Immature natural killer cell (primary cell): ENCODE measurements at regions not wholly inside any gene's neighbourhood (a gene's known extent, or its start where the extent isn't known, plus 50 kb on each side); places are given as distances from the start of the nearest gene placed in this dataset.
"Not testable (repeated sequence)": the region's sequence is repeated elsewhere in the genome, so short reads cannot be mapped to it uniquely, and the experiment has no call there.

Source experiments
- DNase-seq, 3 donors: peaks; one replicate each; pipeline ENCODE4 v3.0.0; 2022; ENCODE audit warnings: mixed read lengths in 1 of 3
- H3K27ac Mint-ChIP-seq, 6 donors: one replicate each; pipeline ENCODE4 v1.8.0; 2020; ENCODE audit warnings: mixed read lengths in 6 of 6, mild to moderate bottlenecking in 5 of 6, inconsistent platforms in 4 of 6, moderate library complexity in 3 of 6
- H3K27me3 Mint-ChIP-seq, 3 donors: one replicate each; pipeline ENCODE4 v1.8.0; 2020 to 2021; ENCODE audit warnings: low read depth in 3 of 3, mild to moderate bottlenecking in 3 of 3, mixed read lengths in 3 of 3, moderate library complexity in 3 of 3, inconsistent platforms in 1 of 3
- H3K36me3 Mint-ChIP-seq, 3 donors: one replicate each; pipeline ENCODE4 v1.8.0; 2020; ENCODE audit warnings: mixed read lengths in 3 of 3, inconsistent platforms in 2 of 3, mild to moderate bottlenecking in 2 of 3
- H3K4me1 Mint-ChIP-seq, 2 donors: one replicate each; pipeline ENCODE4 v1.8.0; 2020; ENCODE audit warnings: inconsistent platforms in 2 of 2, mild to moderate bottlenecking in 2 of 2, mixed read lengths in 2 of 2, moderate library complexity in 1 of 2
- H3K4me3 Mint-ChIP-seq, 5 donors: one replicate each; pipeline ENCODE4 v1.8.0; 2020; ENCODE audit warnings: mild to moderate bottlenecking in 5 of 5, mixed read lengths in 5 of 5, inconsistent platforms in 3 of 5, moderate library complexity in 3 of 5
- H3K9me3 Mint-ChIP-seq, 6 donors: one replicate each; pipeline ENCODE4 v1.8.0; 2020; ENCODE audit warnings: mild to moderate bottlenecking in 6 of 6, mixed read lengths in 6 of 6, inconsistent platforms in 4 of 6, moderate library complexity in 3 of 6

DNA sequence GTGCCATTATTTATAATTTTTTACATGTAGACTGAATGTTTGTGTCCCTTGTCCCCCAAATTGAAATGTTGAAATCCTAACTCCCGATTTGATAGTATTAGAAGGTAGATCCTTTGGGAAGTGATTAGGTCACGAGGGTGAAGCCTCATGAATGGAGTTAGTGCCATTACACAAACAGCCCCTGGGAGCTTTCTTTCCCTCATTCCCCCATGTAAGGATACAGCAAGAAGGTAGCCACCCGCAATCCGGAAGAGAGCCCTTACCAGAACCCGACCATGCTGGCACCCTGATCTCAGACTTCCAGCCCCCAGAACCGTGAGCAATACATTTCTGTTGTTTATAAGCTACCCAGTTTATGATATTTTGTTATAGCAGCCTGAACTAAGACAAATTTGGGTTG, 143.2 kb downstream of the NPIPB5 start:
- no peaks in the 10 kb centered on the region for H3K9me3 Mint-ChIP-seq
- H3K4me3 Mint-ChIP-seq, result no peak overlapping the region
- peaks cover 0 to 7% (median 7%) of the 10 kb centered on the region in 3 donors for H3K27me3 Mint-ChIP-seq
- DNase-seq, result no peak
- H3K36me3 Mint-ChIP-seq, result no peaks in the 10 kb centered on the region
- H3K4me1 Mint-ChIP-seq, result no peaks in the 10 kb centered on the region
- H3K27ac Mint-ChIP-seq, result no peak overlapping the region

DNA sequence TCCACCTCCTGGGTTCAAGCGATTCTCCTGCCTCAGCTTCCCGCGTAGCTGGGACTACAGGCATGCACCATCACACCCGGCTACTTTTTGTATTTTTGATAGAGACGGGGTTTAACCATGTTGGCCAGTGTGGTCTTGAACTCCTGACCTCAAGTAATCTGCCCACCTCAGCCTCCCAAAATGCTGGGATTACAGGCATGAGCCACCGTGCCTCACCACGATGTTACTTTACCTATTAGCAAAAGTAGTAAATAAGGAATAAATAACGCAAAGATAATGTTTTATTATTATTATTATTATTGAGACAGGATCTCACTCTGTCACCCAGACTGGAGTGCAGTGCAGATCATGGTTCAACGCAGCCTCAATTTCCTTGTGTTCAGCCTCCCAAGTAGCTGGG, 145.9 kb downstream of the NPIPB5 start:
- not testable (repeated sequence) for H3K27ac Mint-ChIP-seq, H3K27me3 Mint-ChIP-seq, H3K4me3 Mint-ChIP-seq, H3K4me1 Mint-ChIP-seq, H3K9me3 Mint-ChIP-seq, H3K36me3 Mint-ChIP-seq, DNase-seq

GRCh38 chr16:22659933-22660332, 149.2 kb downstream of the NPIPB5 start:
- H3K9me3 Mint-ChIP-seq, result no peaks in the 10 kb centered on the region
- no peak overlapping the region for H3K27ac Mint-ChIP-seq
- DNase-seq, result no peak
- H3K36me3 Mint-ChIP-seq, result no peaks in the 10 kb centered on the region
- H3K4me1 Mint-ChIP-seq, result no peaks in the 10 kb centered on the region
- no peak overlapping the region for H3K4me3 Mint-ChIP-seq
- peaks cover 0 to 4% (median 0%) of the 10 kb centered on the region in 3 donors for H3K27me3 Mint-ChIP-seq

- no peak for DNase-seq
- Mint-ChIP-seq H3K4me1 (no peaks in the 10 kb centered on the region), H3K4me3 (no peak overlapping the region), H3K27ac (no peak overlapping the region), H3K27me3 (peaks cover 0 to 4% (median 0%) of the 10 kb centered on the region in 3 donors), H3K9me3 (no peaks in the 10 kb centered on the region), H3K36me3 (no peaks in the 10 kb centered on the region)
These were observed 149.9 kb downstream of the NPIPB5 start for GRCh38 chr16:22660441-22661160.

GRCh38 chr16:22661161-22661647, 150.5 kb downstream of the NPIPB5 start:
- Mint-ChIP-seq H3K36me3 (no peaks in the 10 kb centered on the region), H3K9me3 (no peaks in the 10 kb centered on the region), H3K4me1 (no peaks in the 10 kb centered on the region), H3K27ac (no peak overlapping the region), H3K4me3 (no peak overlapping the region), H3K27me3 (peaks cover 0 to 3% (median 0%) of the 10 kb centered on the region in 3 donors)
- no peak for DNase-seq

- H3K4me1 Mint-ChIP-seq, H3K36me3 Mint-ChIP-seq, H3K9me3 Mint-ChIP-seq, H3K4me3 Mint-ChIP-seq, H3K27me3 Mint-ChIP-seq, H3K27ac Mint-ChIP-seq, DNase-seq: not testable (repeated sequence)
These were observed 151.0 kb upstream of the HS3ST2 start for GRCh38 chr16:22662958-22663357.

GRCh38 chr16:22663389-22664064, 150.4 kb upstream of the HS3ST2 start:
- Mint-ChIP-seq H3K27ac (no peak overlapping the region), H3K36me3 (no peaks in the 10 kb centered on the region), H3K9me3 (no peaks in the 10 kb centered on the region), H3K4me1 (no peaks in the 10 kb centered on the region), H3K4me3 (no peak overlapping the region), H3K27me3 (no peaks in the 10 kb centered on the region)
- no peak for DNase-seq

DNA sequence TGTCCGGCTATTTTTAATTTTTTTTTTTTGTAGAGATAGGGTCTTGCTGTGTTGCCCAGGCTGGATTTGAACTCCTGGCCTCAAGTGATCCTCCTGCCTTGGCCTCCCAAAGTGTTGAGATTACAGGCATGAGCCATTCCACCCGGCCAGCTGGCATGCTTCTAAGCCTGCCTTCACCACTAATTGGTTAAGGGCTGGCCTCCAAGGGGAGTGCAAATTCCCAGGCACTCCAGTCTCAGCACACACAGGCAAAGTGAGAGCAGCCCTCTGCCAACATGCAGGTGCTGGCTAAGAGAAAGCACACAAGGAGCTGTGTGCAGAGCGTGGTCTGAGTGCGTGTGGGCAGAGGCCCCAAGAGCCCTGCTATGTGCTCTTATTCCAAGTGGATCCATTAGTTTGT, 149.8 kb upstream of the HS3ST2 start:
- Mint-ChIP-seq H3K4me1 (no peaks in the 10 kb centered on the region), H3K27me3 (no peaks in the 10 kb centered on the region), H3K9me3 (no peaks in the 10 kb centered on the region), H3K4me3 (no peak overlapping the region), H3K27ac (no peak overlapping the region), H3K36me3 (no peaks in the 10 kb centered on the region)
- DNase-seq, result no peak

- Mint-ChIP-seq H3K9me3 (no peaks in the 10 kb centered on the region), H3K36me3 (no peaks in the 10 kb centered on the region), H3K27ac (no peak overlapping the region), H3K4me1 (no peaks in the 10 kb centered on the region), H3K27me3 (no peaks in the 10 kb centered on the region), H3K4me3 (no peak overlapping the region)
- no peak for DNase-seq
These were observed 149.4 kb upstream of the HS3ST2 start for GRCh38 chr16:22664561-22664997.

DNA sequence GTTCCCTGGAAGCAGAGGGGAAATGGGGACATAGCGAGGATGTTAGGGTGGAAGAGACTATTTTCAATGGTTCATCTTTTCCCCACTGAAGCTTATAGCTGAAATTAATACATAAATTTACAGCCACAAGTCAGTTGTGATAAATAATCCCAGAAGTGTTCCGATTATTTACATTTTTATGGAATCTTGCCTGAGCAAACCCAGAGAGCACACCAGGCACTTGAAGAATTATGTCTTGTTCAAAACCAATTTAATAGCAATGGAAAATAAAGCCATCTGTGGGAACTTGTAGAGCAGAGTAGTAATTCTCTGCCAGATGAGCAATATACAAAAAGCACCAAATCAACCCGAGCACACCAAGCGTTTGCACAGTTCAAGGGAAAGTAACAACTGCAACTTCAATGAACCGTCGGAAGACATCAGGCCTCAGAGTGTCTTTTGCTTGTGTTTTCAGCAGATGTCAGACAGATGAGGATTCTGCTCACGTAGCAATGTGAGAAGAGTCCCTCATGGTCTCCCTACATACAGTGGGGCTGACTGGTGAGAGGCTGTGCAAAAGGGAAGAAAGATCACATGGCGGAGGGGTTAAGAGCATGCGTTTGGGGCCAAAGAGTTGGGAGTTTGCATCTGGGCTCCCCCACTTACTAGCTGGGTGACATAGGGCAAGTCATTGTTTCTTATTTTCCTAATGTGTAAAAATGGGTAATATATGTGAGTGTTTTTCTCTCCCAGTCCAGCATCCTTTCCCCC, 148.7 kb upstream of the HS3ST2 start:
- H3K27ac Mint-ChIP-seq, result no peak overlapping the region

DNA sequence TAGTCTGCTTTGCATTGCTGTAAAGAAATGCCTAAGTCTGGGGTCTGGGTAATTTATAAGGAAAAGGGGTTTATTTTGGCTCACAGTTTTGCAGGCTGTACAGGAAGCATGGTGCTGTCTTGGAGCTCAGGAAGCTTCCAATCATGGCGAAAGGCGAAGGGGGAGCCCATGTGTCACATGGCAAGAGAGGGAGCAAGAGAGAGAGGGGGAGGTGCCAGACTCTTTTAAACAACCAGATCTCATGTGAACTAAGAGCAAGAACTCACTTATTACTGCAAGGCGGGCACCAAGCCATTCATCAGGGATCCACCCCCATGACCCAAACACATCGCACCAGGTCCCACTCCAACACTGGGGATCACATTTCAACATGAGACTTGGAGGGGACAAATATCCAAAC, 148.2 kb upstream of the HS3ST2 start:
- DNase-seq, result no peak
- Mint-ChIP-seq H3K9me3 (no peaks in the 10 kb centered on the region), H3K4me1 (no peaks in the 10 kb centered on the region), H3K36me3 (no peaks in the 10 kb centered on the region), H3K27ac (no peak overlapping the region), H3K4me3 (no peak overlapping the region), H3K27me3 (no peaks in the 10 kb centered on the region)

More for the DNA sequence above, 148.7 kb upstream of the HS3ST2 start:
- Mint-ChIP-seq H3K36me3 (no peaks in the 10 kb centered on the region), H3K4me1 (no peaks in the 10 kb centered on the region), H3K9me3 (no peaks in the 10 kb centered on the region), H3K27me3 (no peaks in the 10 kb centered on the region), H3K4me3 (no peak overlapping the region)
- DNase-seq, result no peak

DNA sequence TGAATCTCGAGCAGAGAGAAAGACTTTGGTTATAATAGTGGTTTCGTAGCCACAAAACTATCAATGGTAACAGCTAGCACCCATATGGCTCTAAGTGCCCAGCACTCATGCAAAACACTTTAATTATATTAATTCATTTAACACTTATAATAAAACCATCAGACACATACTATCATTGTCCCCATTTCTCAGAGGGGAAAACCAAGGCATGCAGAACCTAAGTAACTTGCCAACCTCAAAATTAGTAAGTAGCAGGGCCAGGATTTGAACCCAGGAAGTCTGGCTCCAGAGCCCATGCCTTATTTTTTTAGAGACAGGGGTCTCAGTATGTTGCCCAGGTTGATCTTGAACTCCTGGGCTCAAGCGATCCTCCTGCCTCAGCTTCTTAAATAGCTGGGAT, 145.6 kb upstream of the HS3ST2 start:
- no peak overlapping the region for H3K27ac Mint-ChIP-seq
- no peak for DNase-seq
- no peaks in the 10 kb centered on the region for H3K4me1 Mint-ChIP-seq
- no peak overlapping the region for H3K4me3 Mint-ChIP-seq
- no peaks in the 10 kb centered on the region for H3K36me3 Mint-ChIP-seq
- H3K9me3 Mint-ChIP-seq, result no peaks in the 10 kb centered on the region
- H3K27me3 Mint-ChIP-seq, result no peaks in the 10 kb centered on the region

- no peak for DNase-seq
- no peaks in the 10 kb centered on the region for H3K36me3 Mint-ChIP-seq
- no peaks in the 10 kb centered on the region for H3K4me1 Mint-ChIP-seq
- H3K9me3 Mint-ChIP-seq, result no peaks in the 10 kb centered on the region
- H3K4me3 Mint-ChIP-seq, result no peak overlapping the region
- H3K27me3 Mint-ChIP-seq, result no peaks in the 10 kb centered on the region
- H3K27ac Mint-ChIP-seq, result no peak overlapping the region
These were observed 143.9 kb upstream of the HS3ST2 start for GRCh38 chr16:22670044-22670536.

DNA sequence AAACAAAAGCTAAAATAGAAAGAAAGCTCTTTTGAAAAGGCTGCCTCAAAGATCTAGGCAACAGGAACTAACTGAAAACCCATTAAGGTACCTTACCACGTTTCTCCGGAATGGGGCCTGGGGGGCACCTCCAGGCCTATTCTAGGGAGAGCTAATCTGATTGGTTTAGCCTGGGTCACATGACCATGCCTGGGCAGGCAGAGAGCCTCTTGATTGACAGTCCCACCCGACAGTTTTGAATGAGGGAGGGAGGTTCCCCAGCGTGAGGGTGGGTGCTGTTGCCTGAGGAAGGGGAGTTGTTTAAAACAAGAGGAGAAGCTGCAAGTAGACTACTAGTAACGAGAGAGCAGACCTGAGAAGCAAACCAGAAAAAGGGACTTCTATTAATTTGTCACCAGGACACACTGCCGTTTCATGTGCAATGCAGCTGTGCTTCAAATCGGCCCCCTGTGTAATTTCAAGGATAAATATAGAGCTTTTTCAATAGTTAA, 143.4 kb upstream of the HS3ST2 start:
- Mint-ChIP-seq H3K27ac (no peak overlapping the region), H3K9me3 (no peaks in the 10 kb centered on the region), H3K4me1 (no peaks in the 10 kb centered on the region), H3K27me3 (no peaks in the 10 kb centered on the region), H3K4me3 (no peak overlapping the region), H3K36me3 (no peaks in the 10 kb centered on the region)
- DNase-seq, result peak; percentile 6 to 18 (median 8)
